Breast epithelium (tissue), 3 donors: ENCODE measurements at regions not wholly inside any gene's neighbourhood (a gene's known extent, or its start where the extent isn't known, plus 50 kb on each side); places are given as distances from the start of the nearest gene placed in this dataset.

Source experiments
- POLR2A ChIP-seq: fragments of 450-650 bp; IDR thresholded peaks from one replicate; pipeline ENCODE4 v1.6.1; 2016; ENCODE audit warnings: antibody characterized with exemption, mild to moderate bottlenecking, moderate library complexity
- POLR2AphosphoS5 ChIP-seq, 3 donors: sonication (generic); formaldehyde crosslinking; IDR thresholded peaks; one replicate each; pipeline ENCODE4 v1.6.1; 2017; ENCODE audit warnings: antibody characterized with exemption in 3 of 3
- TF ChIP-seq, protein P1 (sequence below), 3 donors: fragments of 450-650 bp; IDR thresholded peaks; one replicate each; pipeline ENCODE4 v1.5.1; 2016 to 2017; ENCODE audit warnings: antibody characterized with exemption in 3 of 3, mild to moderate bottlenecking in 3 of 3, moderate library complexity in 3 of 3

DNA sequence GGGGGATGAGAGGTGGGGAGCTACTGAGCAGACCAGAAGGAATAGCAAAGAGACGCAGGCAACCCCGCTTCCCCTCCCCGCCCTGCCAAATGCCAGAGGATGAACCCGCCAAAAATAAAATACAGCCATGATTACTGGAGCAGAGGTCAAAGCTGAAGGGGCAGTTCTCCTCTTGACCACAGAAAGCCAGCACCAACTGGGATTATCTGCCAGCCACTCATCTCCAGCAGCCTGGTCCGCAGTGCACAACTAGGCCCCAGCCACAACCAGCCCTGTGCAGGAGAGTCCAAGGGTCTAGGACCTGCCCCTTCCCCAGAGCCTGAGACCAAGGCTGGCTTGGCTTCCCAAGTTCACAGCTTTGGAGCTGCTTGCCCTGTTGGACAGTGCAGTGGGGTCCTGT lies 67.4 kb upstream of the BCOR start:
- TF ChIP-seq, protein P1, sequence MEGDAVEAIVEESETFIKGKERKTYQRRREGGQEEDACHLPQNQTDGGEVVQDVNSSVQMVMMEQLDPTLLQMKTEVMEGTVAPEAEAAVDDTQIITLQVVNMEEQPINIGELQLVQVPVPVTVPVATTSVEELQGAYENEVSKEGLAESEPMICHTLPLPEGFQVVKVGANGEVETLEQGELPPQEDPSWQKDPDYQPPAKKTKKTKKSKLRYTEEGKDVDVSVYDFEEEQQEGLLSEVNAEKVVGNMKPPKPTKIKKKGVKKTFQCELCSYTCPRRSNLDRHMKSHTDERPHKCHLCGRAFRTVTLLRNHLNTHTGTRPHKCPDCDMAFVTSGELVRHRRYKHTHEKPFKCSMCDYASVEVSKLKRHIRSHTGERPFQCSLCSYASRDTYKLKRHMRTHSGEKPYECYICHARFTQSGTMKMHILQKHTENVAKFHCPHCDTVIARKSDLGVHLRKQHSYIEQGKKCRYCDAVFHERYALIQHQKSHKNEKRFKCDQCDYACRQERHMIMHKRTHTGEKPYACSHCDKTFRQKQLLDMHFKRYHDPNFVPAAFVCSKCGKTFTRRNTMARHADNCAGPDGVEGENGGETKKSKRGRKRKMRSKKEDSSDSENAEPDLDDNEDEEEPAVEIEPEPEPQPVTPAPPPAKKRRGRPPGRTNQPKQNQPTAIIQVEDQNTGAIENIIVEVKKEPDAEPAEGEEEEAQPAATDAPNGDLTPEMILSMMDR (IDR thresholded peaks at IDR 0.05): no peak
- no peak for TF ChIP-seq POLR2AphosphoS5 (IDR thresholded peaks at IDR 0.05)
- no peak for TF ChIP-seq POLR2A
